T follicular helper cell (primary cell): ENCODE measurements at regions not wholly inside any gene's neighbourhood (a gene's known extent, or its start where the extent isn't known, plus 50 kb on each side); places are given as distances from the start of the nearest gene placed in this dataset.

Experiments
- DNase-seq: peaks from one replicate; pipeline ENCODE4 v3.0.0-alpha.2; 2020; ENCODE audit warnings: low read depth

GRCh38 chr9:32294106-32294505 is 90.3 kb upstream of the ACO1 start:
- DNase-seq, result no peak

- DNase-seq, result no peak
Measured at GRCh38 chr9:32300373-32300772, 84.1 kb upstream of the ACO1 start.

GRCh38 chr9:32304495-32304894 is 79.9 kb upstream of the ACO1 start:
- DNase-seq, result no peak

GRCh38 chr9:32306006-32306405 is 78.4 kb upstream of the ACO1 start:
- no peak for DNase-seq

GRCh38 chr9:32319312-32319929 is 65.0 kb upstream of the ACO1 start:
- no peak for DNase-seq

GRCh38 chr9:32322622-32323021 is 61.8 kb upstream of the ACO1 start:
- no peak for DNase-seq

- DNase-seq, result no peak
Measured at GRCh38 chr9:32326146-32326545, 58.3 kb upstream of the ACO1 start.

- no peak for DNase-seq
Measured at GRCh38 chr9:32331240-32331639, 53.2 kb upstream of the ACO1 start.

- no peak for DNase-seq
Measured at GRCh38 chr9:32334112-32334511, 50.3 kb upstream of the ACO1 start.
